SK-N-SH treated with all-trans-retinoic acid at 6 μM for 48 hours (cell line): ENCODE measurements at regions not wholly inside any gene's neighbourhood (a gene's known extent, or its start where the extent isn't known, plus 50 kb on each side); places are given as distances from the start of the nearest gene placed in this dataset.

Source experiments
- ATAC-seq: fragments of 200-7000 bp; cut with Tn5 transposase; 3 replicates; pipeline ENCODE4 v1.9.1; 2020; ENCODE audit warnings: mild to moderate bottlenecking, moderate library complexity
- CREB5 ChIP-seq: fragments of 250-450 bp; sonication (Bioruptor Pico); IDR thresholded peaks from 2 replicates; pipeline ENCODE4 v1.5.1; 2020; ENCODE audit warnings: low read depth, mild to moderate bottlenecking, moderate library complexity
- CSDC2 ChIP-seq: fragments of 250-450 bp; sonication (Bioruptor Pico); IDR thresholded peaks from 2 replicates; pipeline ENCODE4 v1.5.0; 2020; ENCODE audit warnings: mild to moderate bottlenecking, moderate library complexity
- CSRNP3 ChIP-seq: fragments of 250-450 bp; sonication (Bioruptor Pico); IDR thresholded peaks from 2 replicates; pipeline ENCODE4 v1.5.1; 2021; ENCODE audit warnings: mild to moderate bottlenecking, moderate library complexity
- ESRRG ChIP-seq: fragments of 250-450 bp; sonication (Bioruptor Pico); IDR thresholded peaks from 2 replicates; pipeline ENCODE4 v1.6.1; 2021; ENCODE audit warnings: mild to moderate bottlenecking
- GLIS3 ChIP-seq: fragments of 250-450 bp; sonication (Bioruptor Pico); IDR thresholded peaks from 2 replicates; pipeline ENCODE4 v1.5.0; 2020; ENCODE audit warnings: mild to moderate bottlenecking, moderate library complexity
- ISL1 ChIP-seq: fragments of 250-450 bp; sonication (Bioruptor Pico); IDR thresholded peaks from 2 replicates; pipeline ENCODE4 v2.1.2; 2022; ENCODE audit warnings: mild to moderate bottlenecking, moderate library complexity
- OSR1 ChIP-seq: fragments of 250-450 bp; sonication (Bioruptor Pico); IDR thresholded peaks from 2 replicates; pipeline ENCODE4 v1.8.0; 2022; ENCODE audit warnings: moderate library complexity, mild to moderate bottlenecking, inconsistent platforms
- PATZ1 ChIP-seq: fragments of 250-450 bp; sonication (Bioruptor Pico); IDR thresholded peaks from 2 replicates; pipeline ENCODE4 v1.8.0; 2020; ENCODE audit warnings: mild to moderate bottlenecking, moderate library complexity, borderline replicate concordance
- POU6F1 ChIP-seq: fragments of 250-450 bp; sonication (Bioruptor Pico); IDR thresholded peaks from 2 replicates; pipeline ENCODE4 v1.8.0; 2021; ENCODE audit warnings: low read depth, mild to moderate bottlenecking, moderate library complexity, borderline replicate concordance
- PPARA ChIP-seq: fragments of 250-450 bp; sonication (Bioruptor Pico); IDR thresholded peaks from 2 replicates; pipeline ENCODE4 v1.5.0; 2020; ENCODE audit warnings: mild to moderate bottlenecking, borderline replicate concordance
- RARB ChIP-seq: fragments of 250-450 bp; sonication (Bioruptor Pico); IDR thresholded peaks from 2 replicates; pipeline ENCODE4 v1.8.0; 2021; ENCODE audit warnings: mild to moderate bottlenecking, moderate library complexity
- SNAI2 ChIP-seq: fragments of 250-450 bp; sonication (Bioruptor Pico); IDR thresholded peaks from 2 replicates; pipeline ENCODE4 v1.5.0; 2020; ENCODE audit warnings: mild to moderate bottlenecking, moderate library complexity
- ZC3H10 ChIP-seq: fragments of 250-450 bp; sonication (Bioruptor Pico); IDR thresholded peaks from 2 replicates; pipeline ENCODE4 v1.5.1; 2021; ENCODE audit warnings: mild to moderate bottlenecking, moderate library complexity
- ZFP3 ChIP-seq: fragments of 250-450 bp; sonication (Bioruptor Pico); IDR thresholded peaks from 2 replicates; pipeline ENCODE4 v1.5.0; 2020; ENCODE audit warnings: mild to moderate bottlenecking, moderate library complexity
- ZNF565 ChIP-seq: fragments of 450-650 bp; formaldehyde crosslinking; conservative IDR thresholded peaks from 2 replicates; pipeline ENCODE4 v1.5.0; 2020; ENCODE audit warnings: low read depth, mild to moderate bottlenecking, moderate library complexity
- ZNF70 ChIP-seq: fragments of 450-650 bp; formaldehyde crosslinking; IDR thresholded peaks from 2 replicates; pipeline ENCODE4 v1.5.0; 2020; ENCODE audit warnings: mild to moderate bottlenecking, moderate library complexity
- ZNF8 ChIP-seq: fragments of 450-650 bp; formaldehyde crosslinking; IDR thresholded peaks from 2 replicates; pipeline ENCODE4 v1.5.0; 2020; ENCODE audit warnings: mild to moderate bottlenecking, moderate library complexity

GRCh38 chr3:80688814-80689213, 921.0 kb upstream of the ROBO1 start:
- no peak for ATAC-seq
- TF ChIP-seq ZFP3 (CRISPR knock-in tag) (no peak), CSRNP3 (CRISPR knock-in tag) (no peak), RARB (no peak), ISL1 (CRISPR knock-in tag) (no peak), PPARA (CRISPR knock-in tag) (no peak), ZNF565 (CRISPR knock-in tag) (no peak), PATZ1 (no peak)

GRCh38 chr3:80682951-80683350, 915.2 kb upstream of the ROBO1 start:
- no peak for TF ChIP-seq CSRNP3 (CRISPR knock-in tag)
- TF ChIP-seq PATZ1 = no peak
- TF ChIP-seq SNAI2 (CRISPR knock-in tag) = no peak
- no peak for TF ChIP-seq ISL1 (CRISPR knock-in tag)
- no peak for TF ChIP-seq CREB5
- TF ChIP-seq OSR1 (CRISPR knock-in tag) = no peak
- no peak for TF ChIP-seq POU6F1 (CRISPR knock-in tag)
- no peak for TF ChIP-seq ZNF8 (CRISPR knock-in tag)
- no peak for TF ChIP-seq ZNF70 (CRISPR knock-in tag)
- TF ChIP-seq ESRRG (CRISPR knock-in tag) = no peak
- TF ChIP-seq GLIS3 = no peak
- TF ChIP-seq CSDC2 (CRISPR knock-in tag) = no peak
- TF ChIP-seq ZC3H10 = no peak
- TF ChIP-seq ZFP3 (CRISPR knock-in tag) = no peak
- TF ChIP-seq PPARA (CRISPR knock-in tag) = no peak
- no peak for TF ChIP-seq ZNF565 (CRISPR knock-in tag)
- no peak for ATAC-seq

- TF ChIP-seq OSR1 (CRISPR knock-in tag) (no peak), PATZ1 (no peak)
- TF ChIP-seq, all 23 proteins: peak for 0
- ATAC-seq = no peak
These were observed 914.4 kb upstream of the ROBO1 start for GRCh38 chr3:80682235-80682634.
